RWPE1 (cell line): ENCODE measurements at regions not wholly inside any gene's neighbourhood (a gene's known extent, or its start where the extent isn't known, plus 50 kb on each side); places are given as distances from the start of the nearest gene placed in this dataset.

Experiments
- CTCF ChIA-PET: fragments of 350-600 bp; sonication (Branson Sonifier 250); formaldehyde crosslinking; extraction: SDS; loops from one replicate; lab custom pipeline; 2021; lab: Yijun Ruan, JAX
- POLR2A ChIA-PET: fragments of 400-600 bp; formaldehyde crosslinking; extraction: SDS; loops from one replicate; lab custom pipeline; 2020; ENCODE audit warnings: antibody characterized with exemption; ENCODE audit not compliant: low non-redundant PET; lab: Yijun Ruan, JAX
- DNase-seq: peaks from one replicate; pipeline ENCODE4 v3.0.0; 2012; ENCODE audit warnings: low spot score
- H3K27ac ChIP-seq: fragments of 450-650 bp; 2 replicates; pipeline ENCODE4 v1.5.1; 2017
- TF ChIP-seq, protein P1 (sequence below): fragments of 450-650 bp; conservative IDR thresholded peaks from 2 replicates; pipeline ENCODE4 v1.5.1; 2017; ENCODE audit warnings: low read depth, mild to moderate bottlenecking

- ChIA-PET CTCF (no interaction called here), POLR2A (no interaction called here)
- TF ChIP-seq, protein P1, sequence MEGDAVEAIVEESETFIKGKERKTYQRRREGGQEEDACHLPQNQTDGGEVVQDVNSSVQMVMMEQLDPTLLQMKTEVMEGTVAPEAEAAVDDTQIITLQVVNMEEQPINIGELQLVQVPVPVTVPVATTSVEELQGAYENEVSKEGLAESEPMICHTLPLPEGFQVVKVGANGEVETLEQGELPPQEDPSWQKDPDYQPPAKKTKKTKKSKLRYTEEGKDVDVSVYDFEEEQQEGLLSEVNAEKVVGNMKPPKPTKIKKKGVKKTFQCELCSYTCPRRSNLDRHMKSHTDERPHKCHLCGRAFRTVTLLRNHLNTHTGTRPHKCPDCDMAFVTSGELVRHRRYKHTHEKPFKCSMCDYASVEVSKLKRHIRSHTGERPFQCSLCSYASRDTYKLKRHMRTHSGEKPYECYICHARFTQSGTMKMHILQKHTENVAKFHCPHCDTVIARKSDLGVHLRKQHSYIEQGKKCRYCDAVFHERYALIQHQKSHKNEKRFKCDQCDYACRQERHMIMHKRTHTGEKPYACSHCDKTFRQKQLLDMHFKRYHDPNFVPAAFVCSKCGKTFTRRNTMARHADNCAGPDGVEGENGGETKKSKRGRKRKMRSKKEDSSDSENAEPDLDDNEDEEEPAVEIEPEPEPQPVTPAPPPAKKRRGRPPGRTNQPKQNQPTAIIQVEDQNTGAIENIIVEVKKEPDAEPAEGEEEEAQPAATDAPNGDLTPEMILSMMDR: no peak
- H3K27ac ChIP-seq: no peak overlapping the region
- no peak for DNase-seq
These were observed 104.2 kb upstream of the AMN1 start for GRCh38 chr12:31832740-31833729.

DNA sequence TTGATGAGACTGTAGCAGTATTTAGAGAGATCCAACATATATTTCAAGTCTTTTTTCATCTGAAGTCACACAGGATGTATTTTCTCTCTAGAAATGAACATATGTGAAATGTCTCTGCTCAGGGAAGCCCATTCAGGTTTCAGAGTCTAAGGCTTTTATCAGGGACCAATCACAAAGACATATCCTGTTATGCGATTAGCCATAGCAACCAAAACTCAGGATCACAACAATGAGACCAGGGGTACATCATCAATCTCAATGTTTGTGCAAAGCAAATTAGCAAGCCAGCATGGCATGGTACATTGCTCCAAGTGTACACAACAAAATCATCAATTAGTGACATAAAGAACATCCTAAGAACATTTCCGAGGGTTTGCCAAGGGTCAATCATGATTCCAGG is 99.2 kb upstream of the AMN1 start:
- CTCF ChIA-PET: no interaction called here
- TF ChIP-seq, protein P1: no peak
- POLR2A ChIA-PET: no interaction called here
- DNase-seq: no peak
- no peak overlapping the region for H3K27ac ChIP-seq

DNA sequence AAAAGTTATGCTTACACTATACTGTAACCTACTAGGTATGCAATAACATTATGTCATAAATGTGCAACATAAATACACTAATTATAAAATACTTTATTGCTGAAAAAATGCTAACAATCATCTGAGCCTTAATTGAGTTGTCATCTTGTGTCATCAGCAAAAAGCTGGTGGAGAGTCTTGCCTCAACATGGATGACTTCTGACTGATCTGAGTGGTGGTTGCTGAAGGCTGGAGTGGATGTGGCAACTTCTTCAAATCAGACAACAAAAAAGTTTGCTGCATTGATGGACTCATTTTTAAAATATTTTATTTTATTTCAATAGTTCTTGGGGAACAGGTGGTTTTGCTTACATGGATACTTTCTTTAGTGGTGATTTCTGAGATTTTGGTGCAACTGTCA is 93.9 kb upstream of the AMN1 start:
- DNase-seq: no peak
- H3K27ac ChIP-seq: no peak overlapping the region
- POLR2A ChIA-PET: no interaction called here
- TF ChIP-seq, protein P1: no peak
- CTCF ChIA-PET: no interaction called here

GRCh38 chr12:31821484-31821883 is 92.7 kb upstream of the AMN1 start:
- H3K27ac ChIP-seq: no peak overlapping the region
- POLR2A ChIA-PET: no interaction called here
- TF ChIP-seq, protein P1: no peak
- no peak for DNase-seq
- CTCF ChIA-PET: interaction anchor here (0.5 to 0.6 kb wide), 2 partner anchors 438 to 884 kb away, joined by 3 read pairs; no protein-coding TSS in a partner anchor

DNA sequence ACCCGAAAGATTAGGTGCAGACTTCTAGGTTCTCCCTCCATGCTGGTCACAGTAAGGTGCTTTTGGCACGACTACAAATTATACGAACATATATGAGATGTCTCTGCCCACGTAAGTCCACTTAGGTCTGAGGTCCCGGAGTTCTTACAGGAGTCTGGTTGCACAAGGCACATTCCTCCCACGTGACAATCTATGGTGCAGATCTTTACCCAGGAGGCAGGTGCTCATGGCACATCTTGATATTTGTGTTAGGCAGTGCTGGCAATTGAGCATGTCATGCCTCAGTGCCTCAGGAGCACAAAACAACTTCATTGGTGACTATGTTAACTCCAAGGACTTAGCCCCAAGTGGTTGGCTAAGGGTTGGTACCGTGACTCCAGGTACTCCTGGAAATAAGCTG is 92.0 kb upstream of the AMN1 start:
- TF ChIP-seq, protein P1: no peak
- DNase-seq: no peak
- ChIA-PET CTCF (interaction anchor here (0.5 kb wide), 1 partner anchor 439 kb away, joined by 3 read pairs; no protein-coding TSS in a partner anchor), POLR2A (no interaction called here)
- H3K27ac ChIP-seq: no peak overlapping the region

DNA sequence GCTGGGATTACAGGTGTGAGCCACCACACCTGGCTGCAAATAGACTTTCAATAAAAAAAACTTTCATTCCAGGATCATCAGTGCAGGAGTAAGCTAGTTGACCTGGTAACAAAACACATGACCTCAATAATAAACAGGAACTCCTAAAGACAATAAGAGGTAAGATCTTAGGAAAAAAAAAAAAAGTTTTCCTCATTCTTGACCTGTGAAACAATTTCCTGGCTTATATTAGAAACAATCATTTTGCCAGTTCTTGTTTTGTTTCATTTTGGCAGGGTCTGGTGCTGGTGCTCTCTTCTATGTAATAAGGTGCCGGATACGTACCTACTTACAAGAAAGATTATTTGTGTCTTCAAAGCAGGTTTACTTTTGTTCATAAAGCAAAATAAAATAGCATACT is 90.6 kb upstream of the AMN1 start:
- CTCF ChIA-PET: no interaction called here
- POLR2A ChIA-PET: no interaction called here
- H3K27ac ChIP-seq: no peak overlapping the region

More for the DNA sequence above, 90.6 kb upstream of the AMN1 start:
- TF ChIP-seq, protein P1: no peak
- DNase-seq: no peak
